G401 (cell line): ENCODE measurements at regions not wholly inside any gene's neighbourhood (a gene's known extent, or its start where the extent isn't known, plus 50 kb on each side); places are given as distances from the start of the nearest gene placed in this dataset.
A peak's percentile ranks its signal among the peaks of the same experiment; 100 is the strongest.

Experiments used
- DNase-seq: peaks from one replicate; pipeline ENCODE4 v3.0.0-alpha.2; 2015; ENCODE audit warnings: low spot score
- in situ Hi-C: cut with HindIII; loops from 2 replicates; pipeline ENCODE4 v1.10.0; 2016; ENCODE audit warnings: low sequenced_read_pairs, mixed read lengths

DNA sequence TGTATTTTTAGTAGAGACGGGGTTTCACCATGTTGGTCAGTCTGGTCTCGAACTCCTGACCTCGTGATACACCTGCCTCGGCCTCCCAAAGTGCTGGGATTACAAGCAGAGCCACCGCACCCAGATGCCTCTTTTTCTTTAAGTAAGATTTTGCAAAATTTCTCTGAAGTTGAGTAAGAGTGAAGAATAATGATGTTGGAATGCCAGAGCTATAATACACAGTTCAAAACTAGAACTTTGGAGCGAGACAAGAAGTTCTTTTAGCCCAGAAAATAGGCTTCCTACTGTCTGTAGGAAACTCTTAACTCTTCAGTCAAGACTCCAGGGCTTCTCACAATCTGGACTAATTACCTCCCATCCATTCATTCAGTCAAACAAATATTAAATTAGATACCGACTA lies 51.4 kb downstream of the MARCHF4 start:
- no peak for DNase-seq
- in situ Hi-C loops = no loop called here

- in situ Hi-C loops = no loop called here
- no peak for DNase-seq
Observed at GRCh38 chr2:216319771-216320170, 52.5 kb downstream of the MARCHF4 start.

DNA sequence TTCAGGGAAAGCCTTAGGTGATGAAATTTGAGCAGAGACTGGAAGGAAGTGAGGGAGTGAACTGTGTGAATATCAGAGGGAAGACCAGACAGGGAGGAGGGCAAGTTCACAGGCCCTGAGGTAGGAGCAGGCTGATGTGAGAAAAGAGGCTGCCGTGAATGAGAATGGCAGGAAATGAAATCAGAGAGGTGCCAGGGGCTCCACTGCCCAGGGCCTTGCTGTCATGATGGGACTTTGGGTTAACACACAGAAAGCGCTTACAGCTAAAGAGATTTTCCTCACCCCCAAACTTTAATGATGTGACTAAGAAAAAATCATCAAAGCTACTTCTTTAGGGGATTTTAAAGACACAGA lies 53.8 kb downstream of the MARCHF4 start:
- DNase-seq = no peak
- in situ Hi-C loops = no loop called here

- DNase-seq = no peak
- in situ Hi-C loops = no loop called here
Observed at GRCh38 chr2:216317831-216318520, 54.3 kb downstream of the MARCHF4 start.

GRCh38 chr2:216316743-216317142 lies 55.5 kb downstream of the MARCHF4 start:
- in situ Hi-C loops = no loop called here
- no peak for DNase-seq

DNA sequence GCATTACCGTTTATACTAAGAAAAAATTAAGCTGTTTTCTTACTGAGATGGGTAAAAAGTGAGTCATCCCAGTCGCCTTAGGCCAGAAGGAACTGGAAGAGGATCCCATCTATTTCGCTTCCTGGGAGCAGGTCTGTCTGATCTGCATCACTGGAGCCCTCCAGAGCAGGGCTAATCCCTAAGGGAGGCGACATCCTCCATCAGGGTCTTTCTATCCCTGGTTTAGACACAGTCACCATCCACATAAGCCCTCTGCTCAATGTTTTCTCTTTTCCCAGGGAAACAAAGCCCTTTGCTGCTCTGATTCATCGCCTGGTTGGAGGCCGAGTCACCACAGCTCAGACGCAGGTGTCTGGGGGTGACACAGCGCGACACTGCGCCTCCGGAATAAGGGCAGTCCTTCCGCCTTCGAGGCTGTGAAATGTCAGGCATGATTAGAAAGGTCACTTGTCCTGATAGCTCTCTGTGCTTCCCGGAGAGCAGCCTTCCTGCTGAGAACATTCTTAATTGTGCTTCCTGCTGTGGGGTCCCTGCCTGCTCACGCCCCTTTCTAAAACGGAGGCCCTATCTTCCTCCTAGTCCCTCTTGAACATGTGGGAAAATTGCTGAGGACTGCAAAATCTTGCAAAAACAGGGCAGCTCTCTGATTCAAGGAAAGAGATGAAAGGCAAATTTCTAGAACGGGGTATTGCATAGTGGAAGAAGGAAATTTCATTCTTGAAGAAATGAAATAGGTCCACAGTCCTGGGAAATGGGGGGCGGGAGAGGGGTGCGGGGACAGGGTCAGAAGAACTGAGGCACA lies 56.3 kb downstream of the MARCHF4 start:
- no peak for DNase-seq
- in situ Hi-C loops = no loop called here

DNA sequence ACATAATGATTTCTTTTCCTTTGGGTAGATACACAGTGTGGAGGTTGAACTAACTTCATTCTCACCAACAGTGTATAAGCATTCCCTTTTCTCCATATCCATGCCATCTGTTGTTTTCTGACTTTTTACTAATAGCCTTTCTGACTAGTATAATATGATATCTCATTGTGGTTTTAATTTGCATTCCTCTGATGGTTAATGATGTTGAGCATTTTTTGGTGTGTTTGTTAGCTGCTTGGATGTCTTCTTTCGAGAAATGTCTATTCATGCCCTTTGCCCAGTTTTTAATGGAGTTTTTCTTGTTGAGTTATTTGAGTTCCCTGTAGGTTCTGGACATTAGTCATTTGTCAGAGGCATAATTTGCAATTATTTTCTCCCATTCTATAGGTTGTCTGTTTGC lies 59.8 kb downstream of the MARCHF4 start:
- DNase-seq = no peak
- in situ Hi-C loops = no loop called here

- in situ Hi-C loops = no loop called here
Observed at GRCh38 chr2:216308576-216308975, 63.7 kb downstream of the MARCHF4 start.

DNA sequence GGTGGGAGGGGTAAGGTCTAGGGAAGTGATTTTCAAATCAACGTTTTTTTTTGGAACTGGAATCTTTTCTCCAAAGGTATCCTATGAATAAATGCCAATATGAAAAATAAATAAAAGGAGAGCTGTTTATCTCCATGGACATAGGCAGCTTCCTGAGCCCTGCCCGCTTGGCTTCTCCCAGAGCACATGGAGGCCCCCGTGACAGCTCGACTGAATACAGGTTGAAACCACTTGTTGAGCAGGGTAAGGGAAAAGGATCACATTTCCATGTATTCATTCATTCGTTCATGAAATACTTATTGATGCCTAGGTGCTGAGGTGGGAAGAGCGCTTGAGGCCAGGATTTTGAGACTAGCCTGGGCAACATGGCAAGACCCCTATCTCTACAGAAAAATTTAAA lies 64.8 kb downstream of the MARCHF4 start:
- DNase-seq = no peak
- in situ Hi-C loops = no loop called here

More at GRCh38 chr2:216308576-216308975, 63.7 kb downstream of the MARCHF4 start:
- DNase-seq = no peak

DNA sequence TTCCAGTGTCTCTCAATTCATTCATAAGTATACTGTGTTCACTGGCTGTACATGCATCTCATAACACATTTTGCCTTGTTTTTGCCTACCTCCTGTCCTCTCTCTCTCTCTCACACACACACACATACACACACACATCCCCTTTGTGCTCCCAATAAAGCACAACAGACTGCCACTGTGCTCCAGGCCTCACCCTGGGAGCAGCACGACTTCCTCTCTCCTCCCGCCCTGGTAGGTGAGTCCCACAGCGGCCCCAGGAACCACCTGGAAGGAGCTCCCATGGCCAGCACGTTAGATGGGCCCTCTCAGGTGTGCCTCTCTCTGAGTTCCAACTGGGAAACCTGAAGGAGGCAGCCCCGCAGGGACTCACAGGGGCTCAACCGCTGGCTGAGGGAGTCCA lies 65.4 kb downstream of the MARCHF4 start:
- in situ Hi-C loops = no loop called here

GRCh38 chr2:216305574-216305973 lies 66.7 kb downstream of the MARCHF4 start:
- in situ Hi-C loops = no loop called here
- no peak for DNase-seq

More for the DNA sequence above, 65.4 kb downstream of the MARCHF4 start:
- DNase-seq = no peak

DNA sequence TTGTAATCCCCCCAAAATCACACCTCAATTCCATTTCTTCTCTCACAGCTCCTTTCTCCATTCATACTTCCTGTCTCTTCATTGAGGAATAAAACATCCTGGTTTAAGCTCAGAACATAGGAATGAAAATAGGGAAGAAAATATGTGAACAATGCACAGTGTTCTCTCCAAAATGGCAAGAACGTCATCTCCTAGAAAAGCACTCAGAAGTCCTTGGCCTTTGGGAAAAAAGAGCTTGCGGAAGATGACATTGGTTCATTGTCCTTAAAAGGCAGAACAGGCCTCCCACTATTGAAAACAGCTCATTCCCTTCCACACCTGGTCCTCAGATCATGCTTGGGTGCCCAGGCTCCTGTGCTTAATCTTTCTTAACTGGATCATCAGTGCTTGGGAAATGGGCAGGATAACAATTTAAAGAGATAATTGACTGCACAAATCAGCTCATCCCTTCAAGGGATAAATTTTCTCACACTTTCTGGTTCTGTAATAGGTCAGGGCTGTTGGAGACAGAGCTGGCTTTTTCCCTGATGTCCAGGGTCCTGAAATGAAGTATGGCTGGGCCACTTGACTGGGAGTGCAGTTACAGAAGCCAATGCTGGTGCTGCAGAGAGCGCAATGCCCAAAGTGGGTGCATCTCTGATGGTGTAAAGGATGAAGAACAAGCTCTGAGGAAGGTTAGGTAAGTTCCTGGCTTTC lies 69.2 kb downstream of the MARCHF4 start:
- DNase-seq = no peak
- in situ Hi-C loops = no loop called here

GRCh38 chr2:216300906-216301305 lies 71.4 kb downstream of the MARCHF4 start:
- peak; percentile 93 for DNase-seq
- in situ Hi-C loops = no loop called here

- no peak for DNase-seq
- in situ Hi-C loops = no loop called here
Observed at GRCh38 chr2:216299588-216299987, 72.7 kb downstream of the MARCHF4 start.

DNA sequence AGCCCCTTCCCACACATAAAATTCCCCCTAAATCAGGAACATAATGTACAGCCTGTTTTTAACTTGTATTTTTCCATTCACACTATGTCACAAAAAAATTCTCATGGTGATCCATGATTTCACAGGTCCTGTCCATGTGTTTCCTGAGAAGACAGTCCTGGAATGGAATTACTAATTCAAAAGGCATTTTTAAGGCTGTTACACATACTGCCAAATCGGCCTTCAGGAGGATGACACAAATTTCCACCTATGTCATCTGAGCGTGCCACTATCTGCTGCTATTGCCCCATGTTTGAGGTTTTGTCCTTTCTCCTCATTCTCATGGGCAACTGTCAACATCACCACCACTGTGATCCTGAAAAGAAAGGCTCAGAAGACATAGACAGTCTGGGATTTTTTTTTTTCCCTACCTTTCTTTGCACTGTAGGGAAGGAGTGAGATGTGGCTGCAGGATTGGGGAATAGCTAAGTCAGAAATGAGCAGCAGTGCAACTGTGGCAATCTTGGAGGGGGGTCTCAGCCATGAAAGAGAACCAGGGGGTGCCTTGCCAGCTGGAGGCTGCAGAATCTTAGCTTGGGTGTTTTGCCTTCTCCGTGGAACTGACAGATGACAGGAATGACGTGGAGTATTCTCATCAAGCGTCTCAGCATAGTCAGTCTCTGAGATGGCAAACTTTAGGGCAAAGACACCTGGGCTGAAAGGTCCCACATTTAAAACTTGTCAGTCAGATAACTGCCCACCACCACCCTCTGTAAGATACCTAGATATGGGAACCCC lies 73.4 kb downstream of the MARCHF4 start:
- no peak for DNase-seq
- in situ Hi-C loops = no loop called here

- in situ Hi-C loops = no loop called here
- DNase-seq = peak; percentile 43
Observed at GRCh38 chr2:216296856-216297255, 75.4 kb downstream of the MARCHF4 start.

DNA sequence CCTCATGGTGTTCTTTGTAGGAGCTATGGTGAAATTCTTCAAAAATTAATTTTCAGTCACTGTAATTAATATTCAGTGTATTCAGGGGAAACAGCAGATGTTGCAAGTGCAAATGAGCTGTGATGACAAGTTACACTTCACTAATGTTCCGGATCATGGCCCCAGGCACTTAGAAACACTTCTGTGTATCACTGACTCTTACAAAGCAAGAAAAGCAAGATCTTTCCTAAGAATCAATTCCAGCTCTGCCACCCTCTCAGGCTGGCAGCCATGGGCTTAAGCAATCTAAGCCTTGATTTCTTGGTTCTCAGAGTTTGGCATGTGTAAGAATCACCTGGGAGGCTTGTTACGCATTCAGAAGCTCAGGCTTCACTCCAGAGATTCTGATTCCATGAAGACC lies 78.0 kb downstream of the MARCHF4 start:
- in situ Hi-C loops = no loop called here
- no peak for DNase-seq

GRCh38 chr2:216293883-216294282 lies 78.4 kb downstream of the MARCHF4 start:
- DNase-seq = no peak

DNA sequence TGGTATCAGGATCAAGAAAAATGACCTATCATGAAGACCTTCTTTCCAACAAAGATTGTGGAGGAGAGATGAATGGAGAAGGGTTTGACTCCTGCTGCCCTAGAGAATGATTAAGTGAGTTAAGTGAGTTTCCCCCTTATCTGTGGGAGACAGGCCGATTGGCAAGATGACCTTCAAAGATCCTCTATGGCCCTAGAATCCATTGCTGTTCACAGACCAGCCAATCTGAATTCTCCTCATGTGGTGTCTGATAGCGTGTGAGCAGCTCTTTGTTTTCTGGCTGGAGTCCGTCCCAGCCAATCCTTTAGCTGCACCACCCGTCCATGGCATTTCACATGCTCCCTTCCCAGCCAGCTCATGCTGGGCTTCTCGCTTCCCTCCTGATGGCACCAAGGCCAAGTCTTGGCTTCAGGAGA lies 79.4 kb downstream of the MARCHF4 start:
- in situ Hi-C loops = no loop called here
- peak; percentile 95 for DNase-seq

More at GRCh38 chr2:216293883-216294282, 78.4 kb downstream of the MARCHF4 start:
- in situ Hi-C loops = no loop called here
